ENCODE measurements at regions not wholly inside any gene's neighbourhood (a gene's known extent, or its start where the extent isn't known, plus 50 kb on each side); places are given as distances from the start of the nearest gene placed in this dataset.

- no peak for DNase-seq
Observed at GRCh38 chr10:78549140-78549935, 515.7 kb downstream of the RPS24 start.

- no peak for DNase-seq
Observed at GRCh38 chr10:78550090-78550489, 516.4 kb downstream of the RPS24 start.

- no peak for DNase-seq
Observed at GRCh38 chr10:78550716-78551115, 517.1 kb downstream of the RPS24 start.

GRCh38 chr10:78551184-78552005, 517.4 kb upstream of the ZMIZ1 start:
- no peak for DNase-seq

GRCh38 chr10:78552261-78552811, 516.4 kb upstream of the ZMIZ1 start:
- DNase-seq, result peak; percentile 89

GRCh38 chr10:78553792-78554191, 515.0 kb upstream of the ZMIZ1 start:
- DNase-seq, result no peak

- no peak for DNase-seq
Observed at GRCh38 chr10:78555128-78555527, 513.6 kb upstream of the ZMIZ1 start.

- DNase-seq, result no peak
Observed at GRCh38 chr10:78556705-78557432, 511.9 kb upstream of the ZMIZ1 start.

- no peak for DNase-seq
Observed at GRCh38 chr10:78557433-78557925, 511.3 kb upstream of the ZMIZ1 start.

- DNase-seq, result no peak
Observed at GRCh38 chr10:78559661-78560340, 509.0 kb upstream of the ZMIZ1 start.

GRCh38 chr10:78560341-78560688, 508.5 kb upstream of the ZMIZ1 start:
- no peak for DNase-seq

GRCh38 chr10:78563314-78563713, 505.5 kb upstream of the ZMIZ1 start:
- DNase-seq, result peak; percentile 84

GRCh38 chr10:78565841-78566240, 502.9 kb upstream of the ZMIZ1 start:
- DNase-seq, result no peak

- DNase-seq, result no peak
Observed at GRCh38 chr10:78566284-78567111, 502.3 kb upstream of the ZMIZ1 start.

GRCh38 chr10:78567680-78568455, 500.9 kb upstream of the ZMIZ1 start:
- DNase-seq, result no peak

GRCh38 chr10:78568620-78569019, 500.1 kb upstream of the ZMIZ1 start:
- DNase-seq, result no peak

GRCh38 chr10:78570633-78571235, 498.0 kb upstream of the ZMIZ1 start:
- DNase-seq, result peak; percentile 45

GRCh38 chr10:78571286-78571685, 497.5 kb upstream of the ZMIZ1 start:
- DNase-seq, result no peak

- DNase-seq, result no peak
Observed at GRCh38 chr10:78571891-78572290, 496.9 kb upstream of the ZMIZ1 start.

GRCh38 chr10:78572565-78572964, 496.2 kb upstream of the ZMIZ1 start:
- no peak for DNase-seq

Measured in left hindlimb (tissue), 1 donor.